Activated CD8-positive, alpha-beta memory T cell treated with anti-CD3 and anti-CD28 coated beads, Interleukin-2, amount 50 U/mL, for 1 hour (primary cell): ENCODE measurements at regions not wholly inside any gene's neighbourhood (a gene's known extent, or its start where the extent isn't known, plus 50 kb on each side); places are given as distances from the start of the nearest gene placed in this dataset.

Source experiments
- DNase-seq: peaks from one replicate; pipeline ENCODE4 v3.0.0-alpha.2; 2020; ENCODE audit errors: extremely low read depth

- no peak for DNase-seq
Observed at GRCh38 chr15:69838994-69839393, 258.7 kb downstream of the TLE3 start.

GRCh38 chr15:69841113-69841828 is 256.4 kb downstream of the TLE3 start:
- no peak for DNase-seq

DNA sequence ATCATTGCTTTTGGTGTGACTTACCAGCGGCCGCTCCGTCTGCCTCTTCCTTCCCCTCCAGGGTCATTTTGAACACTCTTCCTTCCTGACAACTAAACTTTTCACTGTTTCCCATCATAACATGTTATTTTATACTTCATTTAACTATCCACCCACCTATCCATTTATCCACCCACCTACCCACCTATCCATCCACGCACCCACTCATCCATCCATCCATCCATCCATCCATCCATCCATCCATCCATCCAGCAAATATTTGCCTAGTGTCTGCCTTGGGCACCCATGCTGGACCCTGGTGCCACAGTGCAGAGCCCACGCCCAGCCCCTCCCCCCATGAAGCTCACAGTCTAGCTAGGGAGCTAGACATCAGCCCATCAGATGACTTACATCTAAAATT is 254.9 kb downstream of the TLE3 start:
- no peak for DNase-seq

GRCh38 chr15:69843276-69843899 is 254.3 kb downstream of the TLE3 start:
- DNase-seq = no peak

- no peak for DNase-seq
Observed at GRCh38 chr15:69843900-69844304, 253.8 kb downstream of the TLE3 start.

- DNase-seq = no peak
Observed at GRCh38 chr15:69845159-69845558, 252.6 kb downstream of the TLE3 start.

DNA sequence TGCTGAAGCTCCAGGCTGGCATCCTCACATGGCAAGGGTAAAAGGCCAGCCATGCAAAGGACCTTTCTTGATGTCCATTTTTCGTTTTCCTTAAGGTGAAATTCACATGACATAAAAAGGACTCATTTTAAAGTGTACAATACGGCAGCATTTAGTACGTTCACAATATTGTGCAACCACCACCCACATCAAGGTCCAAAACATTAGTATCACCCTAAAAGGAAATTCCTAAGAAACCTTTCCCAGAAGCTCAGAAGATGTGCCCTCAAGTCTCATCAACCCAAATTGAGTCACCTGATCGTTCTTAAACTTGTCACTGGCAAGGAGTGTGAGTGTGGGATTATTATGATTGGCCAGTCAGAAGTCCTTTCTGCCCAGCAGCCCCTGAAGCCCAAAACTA is 250.1 kb downstream of the TLE3 start:
- DNase-seq = no peak

GRCh38 chr15:69848096-69848495 is 249.6 kb downstream of the TLE3 start:
- no peak for DNase-seq

DNA sequence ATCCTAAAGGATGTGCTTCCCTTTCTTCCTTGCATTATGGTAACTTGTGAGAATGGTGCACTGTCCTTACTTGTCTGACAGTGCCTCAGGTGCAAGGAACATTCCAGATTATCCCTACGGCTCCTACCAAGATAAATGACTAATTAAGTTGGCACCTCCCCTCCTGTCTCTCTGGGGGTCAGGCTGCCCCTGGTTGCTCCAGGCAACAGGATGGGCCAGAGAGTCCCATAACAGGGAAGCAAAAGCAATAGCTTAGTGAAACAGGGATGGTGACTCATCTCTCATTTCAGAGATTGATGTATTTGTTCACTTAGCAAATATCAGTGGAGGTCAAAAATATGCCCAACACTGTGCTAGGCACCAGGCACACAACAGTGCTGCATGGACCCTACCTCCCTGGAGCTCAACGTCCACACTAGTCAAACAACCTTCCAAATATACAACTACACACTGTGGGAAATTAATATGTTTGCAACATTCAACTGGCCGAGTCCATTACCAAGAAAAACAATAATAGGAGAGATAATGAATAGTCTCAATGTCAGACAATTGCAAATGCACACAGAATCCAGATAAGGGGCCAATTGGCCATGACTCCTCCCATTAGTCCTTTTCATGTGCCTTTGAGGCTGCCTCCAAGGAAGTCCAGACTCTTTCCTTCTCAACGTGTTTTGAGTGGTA is 249.0 kb downstream of the TLE3 start:
- DNase-seq = no peak

- no peak for DNase-seq
Observed at GRCh38 chr15:69849232-69849610, 248.5 kb downstream of the TLE3 start.

GRCh38 chr15:69852482-69852881 is 245.2 kb downstream of the TLE3 start:
- no peak for DNase-seq

DNA sequence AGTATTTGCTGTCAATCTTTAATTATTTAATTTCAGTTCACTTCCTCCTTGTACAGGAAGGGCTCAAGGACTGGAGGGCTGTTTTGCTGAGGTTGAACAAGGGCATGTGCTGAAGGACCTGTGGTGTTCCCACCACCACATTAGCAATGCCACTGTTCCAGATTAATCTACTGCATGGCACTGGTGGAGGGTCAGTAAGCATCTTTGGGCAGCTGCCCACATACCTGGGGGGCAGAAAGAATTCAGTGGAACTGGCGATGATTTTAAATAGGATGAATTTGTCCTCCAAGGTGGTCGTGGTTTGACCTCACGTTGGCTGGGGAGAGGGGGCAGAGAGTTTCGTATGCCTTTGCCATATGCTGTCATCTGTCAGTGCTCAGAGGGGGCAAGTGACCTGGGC is 244.8 kb downstream of the TLE3 start:
- DNase-seq = no peak

DNA sequence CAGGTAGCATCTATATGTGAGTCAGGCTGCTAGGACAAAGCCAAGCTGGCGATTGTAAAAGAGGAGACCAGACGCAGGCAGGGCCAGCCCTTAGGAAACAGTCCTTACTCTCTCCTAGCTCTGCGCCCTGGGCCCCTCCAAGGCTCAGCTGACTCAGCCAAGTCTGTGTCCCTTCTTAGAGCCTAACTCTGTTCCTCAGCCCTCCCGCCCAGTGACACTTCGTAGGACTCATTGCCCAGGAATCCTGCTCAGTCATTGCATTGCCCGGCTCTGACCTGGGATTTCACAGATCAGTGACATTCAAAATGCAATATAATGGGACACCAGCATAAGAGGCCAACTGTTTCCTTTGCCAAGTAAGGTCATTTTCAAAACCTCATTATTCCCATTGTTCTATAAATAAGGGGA is 244.2 kb downstream of the TLE3 start:
- DNase-seq = no peak

DNA sequence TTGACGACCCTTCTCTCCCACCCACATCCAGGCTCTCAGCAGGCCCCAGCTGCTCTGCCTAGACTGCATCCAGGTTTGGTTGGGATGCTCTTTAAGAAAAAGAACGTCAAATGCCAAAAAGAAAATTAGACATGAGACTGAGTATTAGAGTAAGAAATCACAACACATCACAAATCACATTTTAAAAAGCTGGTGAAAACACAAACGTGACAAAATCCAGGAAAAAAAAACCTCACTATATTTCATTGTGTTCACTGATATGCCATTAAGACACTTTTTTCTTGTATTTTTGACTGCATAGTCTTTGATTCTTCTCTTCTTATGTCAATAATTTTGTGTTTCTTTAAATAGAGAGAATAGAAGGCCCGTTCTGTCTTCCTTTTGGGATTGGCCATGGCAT is 243.7 kb downstream of the TLE3 start:
- no peak for DNase-seq

DNA sequence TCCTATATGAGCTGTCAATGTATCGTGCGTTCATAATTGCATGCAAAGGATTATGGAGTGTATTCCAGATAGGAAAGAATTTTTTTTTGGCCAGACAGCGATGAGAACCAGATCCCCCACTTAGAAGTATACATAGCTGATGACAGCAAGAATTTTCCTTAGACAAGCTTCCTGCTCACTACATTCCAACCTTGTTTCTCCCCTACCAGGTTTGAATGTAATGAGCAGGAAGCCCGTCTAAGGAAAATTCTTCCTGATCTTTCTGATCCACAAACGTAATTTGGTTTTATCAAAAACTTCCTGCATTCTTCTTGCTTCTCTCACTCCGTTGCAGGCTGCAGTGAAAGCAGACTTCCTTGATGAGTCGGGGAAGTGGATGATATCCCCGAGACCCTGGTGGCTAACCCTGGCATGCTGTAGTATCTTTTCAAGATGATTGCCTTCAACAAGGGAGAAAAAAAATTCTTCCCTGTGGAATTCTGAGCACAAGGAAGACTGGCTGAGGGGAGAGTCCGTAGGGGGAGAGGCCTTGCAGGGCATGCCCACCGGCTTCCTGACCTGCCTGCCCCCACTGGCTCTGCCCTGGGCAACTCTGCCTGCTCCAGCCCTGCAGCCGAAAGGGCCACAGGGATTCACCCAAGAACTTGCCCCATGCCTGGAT is 243.1 kb downstream of the TLE3 start:
- no peak for DNase-seq

- no peak for DNase-seq
Observed at GRCh38 chr15:69855258-69856000, 242.3 kb downstream of the TLE3 start.

DNA sequence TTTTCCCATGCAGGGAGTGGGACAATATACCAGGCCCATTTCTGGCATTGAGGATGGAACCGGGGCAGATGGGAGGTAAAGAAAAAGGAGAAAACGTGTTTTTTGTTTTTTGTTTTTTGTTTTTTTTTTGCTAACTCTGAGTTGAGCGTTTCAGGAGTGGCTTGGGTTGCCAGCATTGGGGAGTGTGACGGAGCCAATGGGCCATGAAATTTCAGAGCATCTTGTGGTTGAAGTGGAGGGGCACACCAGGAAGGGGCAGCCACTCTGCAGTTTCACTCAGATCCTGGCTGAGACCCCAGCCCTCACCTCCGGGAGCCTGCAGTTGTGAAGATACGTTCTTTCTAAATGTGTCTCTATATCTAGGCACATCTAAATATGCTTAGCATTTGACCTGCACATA is 240.5 kb downstream of the TLE3 start:
- no peak for DNase-seq

GRCh38 chr15:69857686-69858391 is 239.9 kb downstream of the TLE3 start:
- DNase-seq = no peak

DNA sequence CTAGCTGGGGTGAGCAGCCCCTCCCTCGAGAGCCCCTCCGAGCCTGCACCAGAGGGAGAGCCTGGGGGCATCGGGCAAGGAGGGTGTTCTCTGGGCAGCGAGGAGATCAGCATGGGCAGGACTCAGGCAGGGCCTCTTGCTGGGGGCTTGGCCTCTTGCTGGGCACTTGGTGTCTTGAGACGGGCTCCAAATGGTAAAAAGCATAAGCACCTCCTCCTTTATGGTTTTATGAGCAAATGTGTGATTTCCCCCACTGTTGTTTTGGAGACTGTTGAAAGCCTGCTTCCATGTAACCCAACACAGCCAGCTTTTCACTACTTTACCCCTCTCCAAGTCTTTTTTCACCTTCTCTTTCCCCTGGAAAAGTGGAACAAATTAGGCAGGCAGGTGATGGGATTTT is 239.3 kb downstream of the TLE3 start:
- DNase-seq = no peak

DNA sequence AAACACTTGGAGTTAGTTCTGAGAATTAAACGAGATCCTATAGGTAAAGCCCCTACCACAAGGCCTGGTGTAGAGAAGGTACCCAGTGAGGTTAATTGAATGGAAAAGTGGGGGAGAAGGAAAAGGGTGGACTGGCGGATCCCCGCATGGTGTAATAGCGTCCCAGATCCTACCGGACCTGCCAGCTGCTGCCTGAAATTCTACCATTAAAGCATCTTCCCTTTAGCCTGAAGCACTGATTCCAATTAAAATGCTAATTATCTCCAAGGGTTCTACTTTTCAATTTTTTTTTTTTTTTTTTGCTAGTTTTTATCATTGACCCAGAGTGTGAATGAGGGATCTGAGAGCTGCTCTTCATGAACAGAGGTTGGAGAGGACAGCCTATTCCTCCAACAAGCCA is 237.9 kb downstream of the TLE3 start:
- no peak for DNase-seq

DNA sequence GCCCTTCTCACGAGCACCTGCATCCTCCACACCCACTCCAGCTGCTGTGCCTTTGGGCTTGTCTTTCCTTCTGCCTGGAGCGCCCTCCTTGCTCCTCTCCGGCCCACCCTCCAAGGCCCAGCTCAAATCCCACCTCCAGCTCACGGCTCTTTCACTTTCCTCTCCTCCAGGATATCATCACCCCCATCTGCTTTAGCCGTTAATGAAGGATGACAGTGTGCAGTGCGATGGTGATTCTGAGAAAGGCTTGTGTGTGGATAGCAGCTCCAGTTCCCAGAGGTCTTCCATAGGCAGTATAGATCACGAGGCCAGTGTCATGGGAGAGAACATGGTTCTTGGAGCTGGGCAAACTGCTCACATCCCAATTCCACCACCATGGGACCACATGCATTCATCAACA is 237.4 kb downstream of the TLE3 start:
- DNase-seq = no peak
